NB4 (cell line): ENCODE measurements at regions not wholly inside any gene's neighbourhood (a gene's known extent, or its start where the extent isn't known, plus 50 kb on each side); places are given as distances from the start of the nearest gene placed in this dataset.

Experiments used
- POLR2A ChIP-seq: IDR thresholded peaks from 2 replicates; pipeline ENCODE4 v1.6.1; 2011; ENCODE audit warnings: mild to moderate bottlenecking; ENCODE audit not compliant: insufficient read length; ENCODE audit errors: extremely low read depth
- TF ChIP-seq, protein P1 (sequence below): IDR thresholded peaks from one replicate; pipeline ENCODE4 v1.5.1; 2012; ENCODE audit warnings: low read depth, low read length
- TF ChIP-seq, protein P2 (sequence below): IDR thresholded peaks from 2 replicates; pipeline ENCODE4 v1.6.1; 2011; ENCODE audit warnings: low read depth, low read length

DNA sequence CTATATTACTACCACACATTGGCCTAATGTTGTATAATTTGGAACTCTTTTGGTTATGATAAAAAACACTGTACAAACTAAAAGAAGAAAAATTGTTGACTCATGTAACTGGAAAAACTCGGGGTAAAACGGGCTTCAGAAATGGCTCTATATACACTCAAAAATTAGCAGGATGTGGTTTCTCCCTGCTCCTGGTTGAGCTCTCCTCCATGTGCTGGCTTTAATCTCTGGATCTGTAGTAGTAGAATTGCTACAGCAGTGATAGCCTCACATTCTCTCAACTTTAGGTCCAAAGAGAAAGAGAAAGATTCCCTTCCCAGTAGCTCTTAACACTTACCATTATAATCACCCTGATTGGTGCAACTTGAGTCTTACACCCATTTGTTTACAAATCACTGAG lies 274.9 kb upstream of the GALNT5 start:
- TF ChIP-seq, protein P1, sequence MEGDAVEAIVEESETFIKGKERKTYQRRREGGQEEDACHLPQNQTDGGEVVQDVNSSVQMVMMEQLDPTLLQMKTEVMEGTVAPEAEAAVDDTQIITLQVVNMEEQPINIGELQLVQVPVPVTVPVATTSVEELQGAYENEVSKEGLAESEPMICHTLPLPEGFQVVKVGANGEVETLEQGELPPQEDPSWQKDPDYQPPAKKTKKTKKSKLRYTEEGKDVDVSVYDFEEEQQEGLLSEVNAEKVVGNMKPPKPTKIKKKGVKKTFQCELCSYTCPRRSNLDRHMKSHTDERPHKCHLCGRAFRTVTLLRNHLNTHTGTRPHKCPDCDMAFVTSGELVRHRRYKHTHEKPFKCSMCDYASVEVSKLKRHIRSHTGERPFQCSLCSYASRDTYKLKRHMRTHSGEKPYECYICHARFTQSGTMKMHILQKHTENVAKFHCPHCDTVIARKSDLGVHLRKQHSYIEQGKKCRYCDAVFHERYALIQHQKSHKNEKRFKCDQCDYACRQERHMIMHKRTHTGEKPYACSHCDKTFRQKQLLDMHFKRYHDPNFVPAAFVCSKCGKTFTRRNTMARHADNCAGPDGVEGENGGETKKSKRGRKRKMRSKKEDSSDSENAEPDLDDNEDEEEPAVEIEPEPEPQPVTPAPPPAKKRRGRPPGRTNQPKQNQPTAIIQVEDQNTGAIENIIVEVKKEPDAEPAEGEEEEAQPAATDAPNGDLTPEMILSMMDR: no peak
- TF ChIP-seq POLR2A: no peak
- TF ChIP-seq, protein P2, sequence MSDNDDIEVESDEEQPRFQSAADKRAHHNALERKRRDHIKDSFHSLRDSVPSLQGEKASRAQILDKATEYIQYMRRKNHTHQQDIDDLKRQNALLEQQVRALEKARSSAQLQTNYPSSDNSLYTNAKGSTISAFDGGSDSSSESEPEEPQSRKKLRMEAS: no peak
